Astrocyte (in vitro differentiated cells and primary cell): ENCODE measurements at regions not wholly inside any gene's neighbourhood (a gene's known extent, or its start where the extent isn't known, plus 50 kb on each side); places are given as distances from the start of the nearest gene placed in this dataset.

Experiments used
- DNase-seq: peaks from one replicate; pipeline ENCODE4 v3.0.0-alpha.2; 2010; ENCODE audit warnings: low read depth
- FAIRE-seq: peaks from 2 replicates; lab custom pipeline; 2011; peaks lifted over from hg19 to GRCh38; lab: Jason Lieb, UNC
- H2AFZ ChIP-seq: 2 replicates; pipeline ENCODE4 v1.6.0; 2012; ENCODE audit warnings: low read depth, low read length, inconsistent platforms
- H3K27ac ChIP-seq: 2 replicates; pipeline ENCODE4 v1.5.1; 2011; ENCODE audit warnings: low read depth, low read length, inconsistent platforms
- H3K27me3 ChIP-seq: 2 replicates; pipeline ENCODE4 v1.6.0; 2011; ENCODE audit warnings: low read length, inconsistent platforms; ENCODE audit not compliant: insufficient read depth
- H3K36me3 ChIP-seq: 2 replicates; pipeline ENCODE4 v1.5.1; 2011; ENCODE audit warnings: low read length, inconsistent platforms; ENCODE audit not compliant: insufficient read depth
- H3K4me1 ChIP-seq: 2 replicates; pipeline ENCODE4 v1.5.1; 2011; ENCODE audit warnings: low read length, inconsistent platforms; ENCODE audit not compliant: insufficient read depth
- H3K4me2 ChIP-seq: 2 replicates; pipeline ENCODE4 v1.6.0; 2012; ENCODE audit warnings: low read length, inconsistent platforms
- H3K4me3 ChIP-seq: 2 replicates; pipeline ENCODE4 v1.5.1; 2011; ENCODE audit warnings: low read depth, mild to moderate bottlenecking, low read length, inconsistent platforms; ENCODE audit not compliant: insufficient read depth
- H3K79me2 ChIP-seq: 2 replicates; pipeline ENCODE4 v1.6.0; 2012; ENCODE audit warnings: mild to moderate bottlenecking, low read length, inconsistent platforms; ENCODE audit not compliant: insufficient read depth
- H3K9ac ChIP-seq: 2 replicates; pipeline ENCODE4 v1.6.0; 2012; ENCODE audit warnings: mild to moderate bottlenecking, low read length, inconsistent platforms
- H3K9me3 ChIP-seq: 2 replicates; pipeline ENCODE4 v1.5.1; 2012; ENCODE audit warnings: low read depth, mild to moderate bottlenecking, low read length, inconsistent platforms; ENCODE audit not compliant: insufficient read depth
- H4K20me1 ChIP-seq: 2 replicates; pipeline ENCODE4 v1.6.0; 2012; ENCODE audit warnings: low read length, inconsistent platforms; ENCODE audit not compliant: insufficient read depth
- H3K27ac Mint-ChIP-seq: one replicate; pipeline ENCODE4 v1.8.0; 2021; ENCODE audit warnings: mild to moderate bottlenecking, mixed read lengths; ENCODE audit not compliant: unreplicated experiment
- H3K27me3 Mint-ChIP-seq: one replicate; pipeline ENCODE4 v1.8.0; 2021; ENCODE audit warnings: low read depth, mixed read lengths; ENCODE audit not compliant: unreplicated experiment
- H3K36me3 Mint-ChIP-seq: one replicate; pipeline ENCODE4 v1.8.0; 2021; ENCODE audit warnings: low read depth, mixed read lengths; ENCODE audit not compliant: unreplicated experiment
- H3K4me1 Mint-ChIP-seq: one replicate; pipeline ENCODE4 v1.8.0; 2021; ENCODE audit warnings: low read depth, mixed read lengths; ENCODE audit not compliant: unreplicated experiment
- H3K4me3 Mint-ChIP-seq: one replicate; pipeline ENCODE4 v1.8.0; 2021; ENCODE audit warnings: mild to moderate bottlenecking, moderate library complexity, mixed read lengths; ENCODE audit not compliant: unreplicated experiment
- H3K9me3 Mint-ChIP-seq: one replicate; pipeline ENCODE4 v1.8.0; 2021; ENCODE audit warnings: mild to moderate bottlenecking, mixed read lengths; ENCODE audit not compliant: unreplicated experiment
- CTCF ChIP-seq: IDR thresholded peaks from 2 replicates; pipeline ENCODE4 v1.5.1; 2011; ENCODE audit warnings: low read depth, mild to moderate bottlenecking, inconsistent platforms, low read length, moderate library complexity; ENCODE audit not compliant: insufficient read depth
- EZH2 ChIP-seq: IDR thresholded peaks from 2 replicates; pipeline ENCODE4 v1.6.1; 2012; ENCODE audit warnings: mild to moderate bottlenecking, low read length, inconsistent platforms; ENCODE audit not compliant: insufficient read depth

GRCh38 chr5:57320582-57320981, 146.7 kb downstream of the GPBP1 start:
- H3K27me3 Mint-ChIP-seq = peaks cover 3% of the 10 kb centered on the region
- no peak overlapping the region for H3K27ac ChIP-seq
- H3K27me3 ChIP-seq = no peaks in the 10 kb centered on the region
- H3K4me3 ChIP-seq = no peak overlapping the region
- H3K4me1 Mint-ChIP-seq = peaks cover 22% of the 10 kb centered on the region
- H3K4me3 Mint-ChIP-seq = no peak overlapping the region
- no peaks in the 10 kb centered on the region for H3K36me3 ChIP-seq
- H3K9ac ChIP-seq = no peak overlapping the region
- no peaks in the 10 kb centered on the region for H3K79me2 ChIP-seq
- no peak overlapping the region for H3K4me2 ChIP-seq
- FAIRE-seq (no peak), DNase-seq (no peak)
- no peaks in the 10 kb centered on the region for H3K36me3 Mint-ChIP-seq
- H3K4me1 ChIP-seq = peaks cover 8% of the 10 kb centered on the region
- no peak overlapping the region for H2AFZ ChIP-seq
- H4K20me1 ChIP-seq = no peaks in the 10 kb centered on the region
- peaks cover 4% of the 10 kb centered on the region for H3K9me3 Mint-ChIP-seq
- H3K9me3 ChIP-seq = no peaks in the 10 kb centered on the region
- no peak for TF ChIP-seq EZH2
- TF ChIP-seq CTCF = no peak
- no peak overlapping the region for H3K27ac Mint-ChIP-seq

GRCh38 chr5:57319628-57320027, 145.8 kb downstream of the GPBP1 start:
- Histone ChIP-seq H2AFZ (no peak overlapping the region), H3K27ac (no peak overlapping the region), H3K4me3 (no peak overlapping the region), H3K79me2 (no peaks in the 10 kb centered on the region), H3K9me3 (no peaks in the 10 kb centered on the region), H3K4me2 (no peak overlapping the region), H4K20me1 (no peaks in the 10 kb centered on the region), H3K4me1 (peaks cover 8% of the 10 kb centered on the region), H3K36me3 (no peaks in the 10 kb centered on the region), H3K9ac (no peak overlapping the region), H3K27me3 (no peaks in the 10 kb centered on the region)
- peaks cover 22% of the 10 kb centered on the region for H3K4me1 Mint-ChIP-seq
- no peak for TF ChIP-seq CTCF
- DNase-seq (no peak), FAIRE-seq (no peak)
- no peaks in the 10 kb centered on the region for H3K36me3 Mint-ChIP-seq
- no peak overlapping the region for H3K27ac Mint-ChIP-seq
- no peak overlapping the region for H3K4me3 Mint-ChIP-seq
- H3K9me3 Mint-ChIP-seq = peaks cover 7% of the 10 kb centered on the region
- H3K27me3 Mint-ChIP-seq = peaks cover 3% of the 10 kb centered on the region

- Histone ChIP-seq H3K9ac (no peak overlapping the region), H3K4me1 (peaks cover 8% of the 10 kb centered on the region), H3K27ac (no peak overlapping the region), H3K4me3 (no peak overlapping the region), H3K4me2 (no peak overlapping the region), H3K9me3 (no peaks in the 10 kb centered on the region), H3K36me3 (no peaks in the 10 kb centered on the region), H3K79me2 (no peaks in the 10 kb centered on the region), H3K27me3 (no peaks in the 10 kb centered on the region), H2AFZ (no peak overlapping the region), H4K20me1 (no peaks in the 10 kb centered on the region)
- peaks cover 22% of the 10 kb centered on the region for H3K4me1 Mint-ChIP-seq
- no peak overlapping the region for H3K27ac Mint-ChIP-seq
- H3K27me3 Mint-ChIP-seq = peaks cover 3% of the 10 kb centered on the region
- no peak for TF ChIP-seq EZH2
- peaks cover 7% of the 10 kb centered on the region for H3K9me3 Mint-ChIP-seq
- H3K4me3 Mint-ChIP-seq = no peak overlapping the region
- FAIRE-seq (no peak), DNase-seq (no peak)
- no peaks in the 10 kb centered on the region for H3K36me3 Mint-ChIP-seq
Observed at GRCh38 chr5:57318251-57318650, 144.4 kb downstream of the GPBP1 start.
